GM23338 (cell line): ENCODE measurements at regions not wholly inside any gene's neighbourhood (a gene's known extent, or its start where the extent isn't known, plus 50 kb on each side); places are given as distances from the start of the nearest gene placed in this dataset.

ENCODE experiments used
- ATAC-seq: fragments of 200-7000 bp; cut with Tn5 transposase; 3 replicates; pipeline ENCODE4 v1.9.1; 2020
- DNase-seq: peaks from one replicate; pipeline ENCODE4 v3.0.0-alpha.2; 2015; ENCODE audit warnings: low spot score
- H2AFZ ChIP-seq: fragments of 200-600 bp; sonication (generic); 2 replicates; pipeline ENCODE4 v1.8.0; 2016; ENCODE audit warnings: antibody characterized with exemption, mild to moderate bottlenecking, moderate library complexity
- H3F3A ChIP-seq: fragments of 200-600 bp; sonication (generic); replicated peaks from 2 replicates; pipeline ENCODE4 v1.8.0; 2017; ENCODE audit warnings: antibody characterized with exemption, mixed run types, low read depth
- H3K27ac ChIP-seq: fragments of 200-600 bp; sonication (generic); 2 replicates; pipeline ENCODE4 v1.6.1; 2016; ENCODE audit warnings: low read depth
- H3K27me3 ChIP-seq: fragments of 200-600 bp; sonication (generic); 2 replicates; pipeline ENCODE4 v1.8.0; 2016; ENCODE audit warnings: mild to moderate bottlenecking, mixed run types, moderate library complexity; ENCODE audit not compliant: insufficient read depth
- H3K36me3 ChIP-seq: fragments of 200-600 bp; sonication (generic); 2 replicates; pipeline ENCODE4 v1.8.0; 2016; ENCODE audit warnings: mild to moderate bottlenecking; ENCODE audit not compliant: insufficient read depth
- H3K4me1 ChIP-seq: fragments of 200-600 bp; sonication (generic); 2 replicates; pipeline ENCODE4 v1.8.0; 2016; ENCODE audit warnings: mild to moderate bottlenecking, moderate library complexity; ENCODE audit not compliant: insufficient read depth
- H3K4me2 ChIP-seq: fragments of 200-600 bp; sonication (generic); 2 replicates; pipeline ENCODE4 v1.7.1; 2017; ENCODE audit warnings: mixed run types
- H3K4me3 ChIP-seq: fragments of 200-600 bp; sonication (generic); 2 replicates; pipeline ENCODE4 v1.6.1; 2016; ENCODE audit warnings: mixed run types
- H3K79me2 ChIP-seq: fragments of 200-600 bp; sonication (generic); replicated peaks from 2 replicates; pipeline ENCODE4 v1.8.0; 2017; ENCODE audit warnings: mild to moderate bottlenecking; ENCODE audit not compliant: insufficient read depth
- H3K9me2 ChIP-seq: fragments of 200-600 bp; sonication (generic); 2 replicates; pipeline ENCODE4 v1.8.0; 2017; ENCODE audit not compliant: insufficient read depth
- H4K20me1 ChIP-seq: fragments of 200-600 bp; sonication (generic); replicated peaks from 2 replicates; pipeline ENCODE4 v1.8.0; 2017; ENCODE audit warnings: mild to moderate bottlenecking; ENCODE audit not compliant: insufficient read depth
- H3K27ac Mint-ChIP-seq: 2 replicates; pipeline ENCODE4 v1.8.0; 2020; ENCODE audit warnings: inconsistent platforms, mild to moderate bottlenecking, moderate library complexity, mixed read lengths
- H3K27me3 Mint-ChIP-seq: 3 replicates; pipeline ENCODE4 v1.8.0; 2022; ENCODE audit warnings: low read depth, mild to moderate bottlenecking, moderate library complexity, mixed read lengths, inconsistent platforms; ENCODE audit not compliant: insufficient read depth, poor library complexity
- H3K36me3 Mint-ChIP-seq: 3 replicates; pipeline ENCODE4 v1.8.0; 2021; ENCODE audit warnings: low read depth, mild to moderate bottlenecking, inconsistent platforms, moderate library complexity, mixed read lengths
- H3K4me1 Mint-ChIP-seq: 3 replicates; pipeline ENCODE4 v1.8.0; 2020; ENCODE audit warnings: mild to moderate bottlenecking, inconsistent platforms, mixed read lengths
- H3K4me3 Mint-ChIP-seq: 3 replicates; pipeline ENCODE4 v1.8.0; 2021; ENCODE audit warnings: moderate library complexity, mild to moderate bottlenecking, inconsistent platforms, mixed read lengths
- H3K9me3 Mint-ChIP-seq: 3 replicates; pipeline ENCODE4 v1.8.0; 2020; ENCODE audit warnings: moderate library complexity, mild to moderate bottlenecking, inconsistent platforms, mixed read lengths
- CTCF ChIP-seq, 2 experiments: fragments of 200-600 bp in 1 of 2; sonication (generic) in 1 of 2; conservative IDR thresholded peaks; 2 replicates each; pipeline versions ENCODE4 v1.5.1 to v1.6.1; 2016 to 2017; ENCODE audit warnings: antibody characterized with exemption in 2 of 2, low read depth in 2 of 2, mild to moderate bottlenecking in 2 of 2, moderate library complexity in 1 of 2
- ETS1 ChIP-seq: IDR thresholded peaks from 2 replicates; pipeline ENCODE4 v1.6.1; 2016; ENCODE audit warnings: antibody characterized with exemption
- EZH2 ChIP-seq: fragments of 200-600 bp; sonication (generic); IDR thresholded peaks from one replicate; pipeline ENCODE4 v1.8.0; 2017; ENCODE audit warnings: antibody characterized with exemption, mild to moderate bottlenecking, low read depth; ENCODE audit not compliant: unreplicated experiment
- JUNB ChIP-seq: IDR thresholded peaks from one replicate; pipeline ENCODE4 v1.6.1; 2016; ENCODE audit warnings: antibody characterized with exemption; ENCODE audit not compliant: unreplicated experiment
- NANOG ChIP-seq: IDR thresholded peaks from 2 replicates; pipeline ENCODE4 v1.6.1; 2016; ENCODE audit warnings: antibody characterized with exemption, borderline replicate concordance
- POLR2AphosphoS5 ChIP-seq: IDR thresholded peaks from 2 replicates; pipeline ENCODE4 v1.6.1; 2016; ENCODE audit warnings: antibody characterized with exemption, low read depth
- REST ChIP-seq: IDR thresholded peaks from one replicate; pipeline ENCODE4 v1.6.1; 2018; ENCODE audit warnings: antibody characterized with exemption; ENCODE audit not compliant: unreplicated experiment
- STAT1 ChIP-seq: IDR thresholded peaks from one replicate; pipeline ENCODE4 v1.6.1; 2016; ENCODE audit warnings: antibody characterized with exemption; ENCODE audit not compliant: unreplicated experiment
- ZNF114 ChIP-seq: fragments of 250-450 bp; sonication (Bioruptor Pico); IDR thresholded peaks from 2 replicates; pipeline ENCODE4 v1.5.0; 2020; ENCODE audit warnings: mild to moderate bottlenecking, moderate library complexity
- ZNF331 ChIP-seq: fragments of 250-450 bp; sonication (Bioruptor Pico); IDR thresholded peaks from 2 replicates; pipeline ENCODE4 v1.5.0; 2020; ENCODE audit warnings: low read depth, mild to moderate bottlenecking, moderate library complexity

GRCh38 chr1:234768171-234768568 is 158.2 kb upstream of the IRF2BP2 start:
- Histone ChIP-seq H3K27ac (no peak overlapping the region), H3K27me3 (no peaks in the 10 kb centered on the region), H4K20me1 (no peaks in the 10 kb centered on the region), H3F3A (no peaks in the 10 kb centered on the region), H3K4me1 (peaks cover 17% of the 10 kb centered on the region), H3K4me3 (no peak overlapping the region), H2AFZ (no peak overlapping the region), H3K79me2 (no peaks in the 10 kb centered on the region), H3K9me2 (peaks cover 6% of the 10 kb centered on the region; the same call in 1 of the 2 replicates), H3K36me3 (no peaks in the 10 kb centered on the region), H3K4me2 (no peak overlapping the region)
- ATAC-seq, result no peak
- Mint-ChIP-seq H3K27ac (no peak overlapping the region), H3K4me1 (peaks cover 26% of the 10 kb centered on the region), H3K36me3 (no peaks in the 10 kb centered on the region; the same call in 2 of the 3 replicates), H3K4me3 (no peak overlapping the region), H3K27me3 (peaks cover 14% of the 10 kb centered on the region), H3K9me3 (peaks cover 3% of the 10 kb centered on the region; the same call in 2 of the 3 replicates)
- no peak for DNase-seq
- TF ChIP-seq CTCF (conservative IDR thresholded peaks at IDR 0.05; ENCODE audit: low read depth in 2 of 2), result no peak
- TF ChIP-seq STAT1, result no peak

DNA sequence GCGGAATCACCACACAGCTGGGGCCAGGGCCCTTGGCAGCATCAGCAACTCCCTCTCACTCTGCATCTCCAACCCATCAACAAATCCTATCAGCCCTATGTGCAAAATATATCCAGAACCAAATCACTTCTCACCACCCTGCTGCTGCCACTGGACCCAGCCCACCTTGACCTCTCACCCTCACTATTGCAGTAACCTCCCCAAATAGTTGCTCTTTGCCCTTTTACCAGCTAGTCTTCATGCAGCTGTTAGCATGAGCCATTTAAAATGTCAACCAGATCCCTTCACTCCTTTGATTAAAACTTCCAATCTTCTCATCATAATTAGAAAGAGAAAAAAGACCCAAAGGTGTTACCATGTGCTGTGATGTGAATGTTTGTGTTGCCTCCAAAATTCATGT is 155.7 kb upstream of the IRF2BP2 start:
- DNase-seq (no peak), ATAC-seq (no peak)
- Mint-ChIP-seq H3K9me3 (no peaks in the 10 kb centered on the region), H3K36me3 (no peaks in the 10 kb centered on the region), H3K27me3 (peaks cover 16% of the 10 kb centered on the region), H3K4me3 (no peak overlapping the region; the same call in 2 of the 3 replicates), H3K4me1 (peaks cover 15% of the 10 kb centered on the region), H3K27ac (no peak overlapping the region)
- Histone ChIP-seq H3K4me3 (no peak overlapping the region), H3K4me2 (no peak overlapping the region), H3K79me2 (no peaks in the 10 kb centered on the region), H3K9me2 (no peaks in the 10 kb centered on the region), H3F3A (no peaks in the 10 kb centered on the region), H4K20me1 (no peaks in the 10 kb centered on the region), H3K36me3 (no peaks in the 10 kb centered on the region), H3K27me3 (no peaks in the 10 kb centered on the region), H2AFZ (no peak overlapping the region), H3K27ac (no peak overlapping the region), H3K4me1 (peaks cover 6% of the 10 kb centered on the region)
- TF ChIP-seq CTCF (conservative IDR thresholded peaks at IDR 0.05; ENCODE audit: low read depth in 2 of 2) (no peak), JUNB (no peak), STAT1 (no peak)

- no peak overlapping the region for H3K4me2 ChIP-seq
- no peak overlapping the region for H2AFZ ChIP-seq
- H3F3A ChIP-seq, result no peaks in the 10 kb centered on the region
- Mint-ChIP-seq H3K27ac (no peak overlapping the region), H3K4me3 (no peak overlapping the region), H3K27me3 (peaks cover 14% of the 10 kb centered on the region), H3K36me3 (no peaks in the 10 kb centered on the region), H3K4me1 (peaks cover 15% of the 10 kb centered on the region), H3K9me3 (no peaks in the 10 kb centered on the region)
- H4K20me1 ChIP-seq, result no peaks in the 10 kb centered on the region
- peaks cover 9% of the 10 kb centered on the region for H3K4me1 ChIP-seq
- H3K79me2 ChIP-seq, result no peaks in the 10 kb centered on the region
- H3K4me3 ChIP-seq, result no peak overlapping the region
- no peaks in the 10 kb centered on the region for H3K36me3 ChIP-seq
- H3K27me3 ChIP-seq, result no peaks in the 10 kb centered on the region
- DNase-seq (no peak), ATAC-seq (no peak)
- no peaks in the 10 kb centered on the region for H3K9me2 ChIP-seq
- H3K27ac ChIP-seq, result no peak overlapping the region
- no peak for TF ChIP-seq REST
- no peak for TF ChIP-seq ETS1
- no peak for TF ChIP-seq NANOG
- no peak for TF ChIP-seq POLR2AphosphoS5
- no peak for TF ChIP-seq ZNF114 (CRISPR knock-in tag)
- TF ChIP-seq STAT1, result no peak
- no peak for TF ChIP-seq EZH2
- no peak for TF ChIP-seq ZNF331 (CRISPR knock-in tag)
Observed at GRCh38 chr1:234765181-234765580, 155.2 kb upstream of the IRF2BP2 start.
